Natural killer cell treated with Interleukin-12 subunit alpha and Interleukin-12 subunit beta and Interleukin-15 and Interleukin-18, amount 100 ng/mL, for 72 hours (primary cell): ENCODE measurements at regions not wholly inside any gene's neighbourhood (a gene's known extent, or its start where the extent isn't known, plus 50 kb on each side); places are given as distances from the start of the nearest gene placed in this dataset.

Experiments
- ATAC-seq, 2 donors: fragments of 150-1000 bp; cut with Tn5 transposase in 1 of 2; sonication (Bioruptor Pico), chemical (Tn5 transposase) in 1 of 2; 2 replicates each; pipeline ENCODE4 v1.10.0; 2021
- DNase-seq: peaks from one replicate; pipeline ENCODE4 v3.0.0; 2022; ENCODE audit warnings: low spot score
- H3K27ac Mint-ChIP-seq, 2 donors: 1 replicate in 1 of 2; 2 replicates in 1 of 2; pipeline ENCODE4 v1.8.0; 2022; ENCODE audit warnings: mixed read lengths in 2 of 2, mild to moderate bottlenecking in 1 of 2, moderate library complexity in 1 of 2
- H3K27me3 Mint-ChIP-seq, 2 donors: 1 replicate in 1 of 2; 2 replicates in 1 of 2; pipeline ENCODE4 v1.8.0; 2022; ENCODE audit warnings: mixed read lengths in 2 of 2
- H3K36me3 Mint-ChIP-seq: one replicate; pipeline ENCODE4 v1.8.0; 2022; ENCODE audit warnings: mixed read lengths
- H3K4me1 Mint-ChIP-seq, 2 donors: 1 replicate in 1 of 2; 2 replicates in 1 of 2; pipeline ENCODE4 v1.8.0; 2022; ENCODE audit warnings: low read depth in 2 of 2, mixed read lengths in 2 of 2, mild to moderate bottlenecking in 1 of 2
- H3K4me3 Mint-ChIP-seq: one replicate; pipeline ENCODE4 v1.8.0; 2022; ENCODE audit warnings: mixed read lengths
- H3K9me3 Mint-ChIP-seq: 2 replicates; pipeline ENCODE4 v1.8.0; 2022; ENCODE audit warnings: mixed read lengths

- H3K27me3 Mint-ChIP-seq = peaks cover 12 to 29% of the 10 kb centered on the region in 2 donors
Observed at GRCh38 chr2:173656086-173656485, 301.4 kb downstream of the CDCA7 start.

GRCh38 chr2:173657996-173658717, 303.5 kb downstream of the CDCA7 start:
- ATAC-seq (no peak), DNase-seq (no peak)
- Mint-ChIP-seq H3K27ac (no peak overlapping the region), H3K36me3 (no peaks in the 10 kb centered on the region), H3K9me3 (no peaks in the 10 kb centered on the region), H3K4me3 (no peak overlapping the region), H3K27me3 (peaks cover 18 to 38% of the 10 kb centered on the region in 2 donors), H3K4me1 (no peaks in the 10 kb centered on the region)

More at GRCh38 chr2:173656086-173656485, 301.4 kb downstream of the CDCA7 start:
- no peak overlapping the region for H3K4me3 Mint-ChIP-seq
- H3K9me3 Mint-ChIP-seq = no peaks in the 10 kb centered on the region
- H3K27ac Mint-ChIP-seq = no peak overlapping the region
- no peaks in the 10 kb centered on the region for H3K36me3 Mint-ChIP-seq
- DNase-seq (no peak), ATAC-seq (no peak)
- no peaks in the 10 kb centered on the region for H3K4me1 Mint-ChIP-seq

- ATAC-seq (no peak), DNase-seq (no peak)
- Mint-ChIP-seq H3K27ac (no peak overlapping the region), H3K4me1 (no peaks in the 10 kb centered on the region), H3K27me3 (peaks cover 20 to 46% of the 10 kb centered on the region in 2 donors), H3K36me3 (no peaks in the 10 kb centered on the region), H3K9me3 (no peaks in the 10 kb centered on the region), H3K4me3 (no peak overlapping the region)
Observed at GRCh38 chr2:173658946-173659371, 304.3 kb downstream of the CDCA7 start.

GRCh38 chr2:173659509-173659908, 304.8 kb downstream of the CDCA7 start:
- DNase-seq (no peak), ATAC-seq (no peak)
- H3K4me1 Mint-ChIP-seq = no peaks in the 10 kb centered on the region
- H3K9me3 Mint-ChIP-seq = no peaks in the 10 kb centered on the region
- H3K27me3 Mint-ChIP-seq = peaks cover 21 to 51% of the 10 kb centered on the region in 2 donors
- no peak overlapping the region for H3K4me3 Mint-ChIP-seq
- H3K27ac Mint-ChIP-seq = no peak overlapping the region
- H3K36me3 Mint-ChIP-seq = no peaks in the 10 kb centered on the region

GRCh38 chr2:173661586-173661985, 303.6 kb downstream of the SP3 start:
- Mint-ChIP-seq H3K36me3 (no peaks in the 10 kb centered on the region), H3K4me3 (no peak overlapping the region), H3K27me3 (peaks cover 25 to 64% of the 10 kb centered on the region in 2 donors), H3K9me3 (no peaks in the 10 kb centered on the region), H3K27ac (no peak overlapping the region), H3K4me1 (no peaks in the 10 kb centered on the region)
- ATAC-seq (no peak), DNase-seq (no peak)

GRCh38 chr2:173663353-173663752, 301.8 kb downstream of the SP3 start:
- peaks cover 32 to 58% of the 10 kb centered on the region in 2 donors for H3K27me3 Mint-ChIP-seq
- no peak overlapping the region for H3K4me3 Mint-ChIP-seq
- no peaks in the 10 kb centered on the region for H3K9me3 Mint-ChIP-seq
- H3K36me3 Mint-ChIP-seq = no peaks in the 10 kb centered on the region
- H3K4me1 Mint-ChIP-seq = no peaks in the 10 kb centered on the region
- DNase-seq (no peak), ATAC-seq (peak; percentile 27 to 54)
- H3K27ac Mint-ChIP-seq = no peak overlapping the region

- ATAC-seq = peak in 1 of 2 donors; percentile 37
- no peak for DNase-seq
- peaks cover 32 to 58% of the 10 kb centered on the region in 2 donors for H3K27me3 Mint-ChIP-seq
- H3K27ac Mint-ChIP-seq = no peak overlapping the region
- no peaks in the 10 kb centered on the region for H3K9me3 Mint-ChIP-seq
- no peak overlapping the region for H3K4me3 Mint-ChIP-seq
- no peaks in the 10 kb centered on the region for H3K4me1 Mint-ChIP-seq
- H3K36me3 Mint-ChIP-seq = no peaks in the 10 kb centered on the region
Observed at GRCh38 chr2:173663835-173664512, 301.2 kb downstream of the SP3 start.

GRCh38 chr2:173664513-173664910, 300.7 kb downstream of the SP3 start:
- DNase-seq (no peak), ATAC-seq (no peak)
- Mint-ChIP-seq H3K27ac (no peak overlapping the region), H3K4me3 (no peak overlapping the region), H3K9me3 (no peaks in the 10 kb centered on the region), H3K36me3 (no peaks in the 10 kb centered on the region), H3K27me3 (peaks cover 32 to 58% of the 10 kb centered on the region in 2 donors), H3K4me1 (no peaks in the 10 kb centered on the region)

GRCh38 chr2:173666171-173666888, 298.8 kb downstream of the SP3 start:
- Mint-ChIP-seq H3K9me3 (no peaks in the 10 kb centered on the region), H3K4me1 (no peaks in the 10 kb centered on the region), H3K27ac (no peak overlapping the region), H3K4me3 (no peak overlapping the region), H3K36me3 (no peaks in the 10 kb centered on the region), H3K27me3 (peaks cover 28 to 56% of the 10 kb centered on the region in 2 donors)
- no peak for DNase-seq
- ATAC-seq = no peak

- ATAC-seq = no peak
- Mint-ChIP-seq H3K9me3 (no peaks in the 10 kb centered on the region), H3K36me3 (no peaks in the 10 kb centered on the region), H3K27ac (no peak overlapping the region), H3K4me1 (no peaks in the 10 kb centered on the region), H3K4me3 (no peak overlapping the region), H3K27me3 (peaks cover 30 to 55% of the 10 kb centered on the region in 2 donors)
- DNase-seq = no peak
Observed at GRCh38 chr2:173667014-173667413, 298.2 kb downstream of the SP3 start.

- Mint-ChIP-seq H3K36me3 (no peaks in the 10 kb centered on the region), H3K27ac (no peak overlapping the region), H3K27me3 (peaks cover 30 to 53% of the 10 kb centered on the region in 2 donors), H3K4me1 (no peaks in the 10 kb centered on the region), H3K4me3 (no peak overlapping the region), H3K9me3 (no peaks in the 10 kb centered on the region)
- no peak for ATAC-seq
- DNase-seq = no peak
Observed at GRCh38 chr2:173667415-173667814, 297.8 kb downstream of the SP3 start.

- Mint-ChIP-seq H3K36me3 (no peaks in the 10 kb centered on the region), H3K9me3 (no peaks in the 10 kb centered on the region), H3K27ac (no peak overlapping the region), H3K4me3 (no peak overlapping the region), H3K27me3 (peaks cover 28 to 37% of the 10 kb centered on the region in 2 donors), H3K4me1 (no peaks in the 10 kb centered on the region)
- no peak for ATAC-seq
- no peak for DNase-seq
Observed at GRCh38 chr2:173669271-173669853, 295.8 kb downstream of the SP3 start.

- Mint-ChIP-seq H3K9me3 (no peaks in the 10 kb centered on the region), H3K27me3 (peaks cover 25 to 37% of the 10 kb centered on the region in 2 donors), H3K4me3 (no peak overlapping the region), H3K27ac (no peak overlapping the region), H3K4me1 (no peaks in the 10 kb centered on the region), H3K36me3 (no peaks in the 10 kb centered on the region)
- ATAC-seq (no peak), DNase-seq (no peak)
Observed at GRCh38 chr2:173669888-173670287, 295.3 kb downstream of the SP3 start.
